HEK293 (cell line): ENCODE measurements at regions not wholly inside any gene's neighbourhood (a gene's known extent, or its start where the extent isn't known, plus 50 kb on each side); places are given as distances from the start of the nearest gene placed in this dataset.

Experiments used
- CTCF ChIA-PET: fragments of 350-600 bp; formaldehyde crosslinking; extraction: SDS; loops from one replicate; lab custom pipeline; 2021; ENCODE audit warnings: antibody characterized with exemption; lab: Yijun Ruan, JAX
- POLR2A ChIA-PET: fragments of 300-600 bp; formaldehyde crosslinking; extraction: SDS; loops from one replicate; lab custom pipeline; 2020; ENCODE audit warnings: antibody characterized with exemption, inconsistent platforms; lab: Yijun Ruan, JAX
- H3K27ac ChIP-seq: fragments of 200-500 bp; sonication (Bioruptor generic); 2 replicates; pipeline ENCODE4 v1.5.1; 2014; ENCODE audit warnings: low read depth, low read length, control low read depth, inconsistent platforms; ENCODE audit errors: extremely low read depth
- H3K36me3 ChIP-seq, 2 experiments: fragments of 200-500 bp in 1 of 2; sonication (Bioruptor generic) in 1 of 2; 1 replicate in 1 of 2; 2 replicates in 1 of 2; pipeline ENCODE4 v1.5.1; 2014 to 2017; ENCODE audit warnings: inconsistent platforms in 2 of 2, low read length in 2 of 2; ENCODE audit not compliant: control insufficient read depth in 2 of 2, insufficient read depth in 1 of 2
- H3K4me1 ChIP-seq: fragments of 200-500 bp; sonication (Bioruptor generic); 2 replicates; pipeline ENCODE4 v1.5.1; 2014; ENCODE audit warnings: mild to moderate bottlenecking, low read length, inconsistent platforms; ENCODE audit not compliant: control insufficient read depth, insufficient read depth
- H3K4me3 ChIP-seq: 2 replicates; pipeline ENCODE4 v1.5.1; 2011; ENCODE audit warnings: low read depth, mild to moderate bottlenecking, control low read depth, low read length, moderate library complexity
- H3K9me3 ChIP-seq: fragments of 200-500 bp; sonication (Bioruptor generic); 2 replicates; pipeline ENCODE4 v1.5.1; 2014; ENCODE audit warnings: low read depth, low read length, inconsistent platforms; ENCODE audit not compliant: control insufficient read depth, insufficient read depth
- CTCF ChIP-seq: fragments of 450-650 bp; formaldehyde crosslinking; IDR thresholded peaks from 2 replicates; pipeline ENCODE4 v1.5.1; 2016; ENCODE audit warnings: missing biosample characterization, missing genetic modification characterization
- GFI1B ChIP-seq: fragments of 450-650 bp; formaldehyde crosslinking; IDR thresholded peaks from 2 replicates; pipeline ENCODE4 v1.5.1; 2016; ENCODE audit warnings: missing biosample characterization, missing genetic modification characterization
- GLIS1 ChIP-seq: fragments of 450-650 bp; formaldehyde crosslinking; IDR thresholded peaks from 2 replicates; pipeline ENCODE4 v1.5.1; 2016; ENCODE audit warnings: missing biosample characterization, missing genetic modification characterization
- KLF7 ChIP-seq: fragments of 450-650 bp; formaldehyde crosslinking; IDR thresholded peaks from 2 replicates; pipeline ENCODE4 v1.5.1; 2016; ENCODE audit warnings: missing biosample characterization, missing genetic modification characterization, borderline replicate concordance
- PATZ1 ChIP-seq: fragments of 450-650 bp; formaldehyde crosslinking; IDR thresholded peaks from 2 replicates; pipeline ENCODE4 v1.5.1; 2016; ENCODE audit warnings: missing biosample characterization, missing genetic modification characterization
- PRDM10 ChIP-seq: fragments of 450-650 bp; formaldehyde crosslinking; IDR thresholded peaks from 2 replicates; pipeline ENCODE4 v1.5.1; 2016; ENCODE audit warnings: missing biosample characterization, missing genetic modification characterization
- RBAK ChIP-seq: fragments of 450-650 bp; formaldehyde crosslinking; IDR thresholded peaks from 2 replicates; pipeline ENCODE4 v1.5.1; 2016; ENCODE audit warnings: missing biosample characterization, missing genetic modification characterization
- SALL2 ChIP-seq: fragments of 450-650 bp; formaldehyde crosslinking; IDR thresholded peaks from 2 replicates; pipeline ENCODE4 v1.5.0; 2017; ENCODE audit warnings: missing biosample characterization, mild to moderate bottlenecking, missing genetic modification characterization, borderline replicate concordance
- YY1 ChIP-seq: fragments of 450-650 bp; formaldehyde crosslinking; IDR thresholded peaks from 2 replicates; pipeline ENCODE4 v1.5.1; 2018; ENCODE audit warnings: missing biosample characterization, missing genetic modification characterization
- ZBTB1 ChIP-seq: fragments of 450-650 bp; formaldehyde crosslinking; IDR thresholded peaks from 2 replicates; pipeline ENCODE4 v1.5.1; 2016; ENCODE audit warnings: missing biosample characterization, missing genetic modification characterization
- ZBTB11 ChIP-seq: fragments of 450-650 bp; formaldehyde crosslinking; conservative IDR thresholded peaks from 2 replicates; pipeline ENCODE4 v1.5.1; 2016; ENCODE audit warnings: low read depth, missing biosample characterization, missing genetic modification characterization
- ZBTB7A ChIP-seq: fragments of 450-650 bp; formaldehyde crosslinking; IDR thresholded peaks from 2 replicates; pipeline ENCODE4 v1.5.1; 2016; ENCODE audit warnings: low read depth, missing biosample characterization, missing genetic modification characterization
- ZNF16 ChIP-seq: fragments of 450-650 bp; formaldehyde crosslinking; IDR thresholded peaks from 2 replicates; pipeline ENCODE4 v1.5.1; 2016; ENCODE audit warnings: low read depth, missing biosample characterization, missing genetic modification characterization
- ZNF174 ChIP-seq: fragments of 450-650 bp; formaldehyde crosslinking; IDR thresholded peaks from 2 replicates; pipeline ENCODE4 v1.5.0; 2017; ENCODE audit warnings: missing biosample characterization, mild to moderate bottlenecking, missing genetic modification characterization
- ZNF214 ChIP-seq: fragments of 450-650 bp; formaldehyde crosslinking; IDR thresholded peaks from 2 replicates; pipeline ENCODE4 v1.5.1; 2017; ENCODE audit warnings: missing biosample characterization, mild to moderate bottlenecking, missing genetic modification characterization, borderline replicate concordance
- ZNF354C ChIP-seq: fragments of 450-650 bp; formaldehyde crosslinking; IDR thresholded peaks from 2 replicates; pipeline ENCODE4 v1.5.1; 2016; ENCODE audit warnings: missing biosample characterization, missing genetic modification characterization, low read depth, borderline replicate concordance
- ZNF398 ChIP-seq: fragments of 450-650 bp; formaldehyde crosslinking; IDR thresholded peaks from 2 replicates; pipeline ENCODE4 v1.5.1; 2017; ENCODE audit warnings: missing biosample characterization, missing genetic modification characterization
- ZNF501 ChIP-seq: fragments of 450-650 bp; formaldehyde crosslinking; IDR thresholded peaks from 2 replicates; pipeline ENCODE4 v1.5.1; 2016; ENCODE audit warnings: missing biosample characterization, missing genetic modification characterization
- ZNF560 ChIP-seq: fragments of 450-650 bp; formaldehyde crosslinking; IDR thresholded peaks from 2 replicates; pipeline ENCODE4 v1.5.1; 2017; ENCODE audit warnings: missing biosample characterization, missing genetic modification characterization, borderline replicate concordance
- ZNF561 ChIP-seq: fragments of 450-650 bp; IDR thresholded peaks from 2 replicates; pipeline ENCODE4 v1.5.1; 2018; ENCODE audit warnings: missing biosample characterization, missing genetic modification characterization, borderline replicate concordance
- ZNF629 ChIP-seq: fragments of 450-650 bp; formaldehyde crosslinking; IDR thresholded peaks from 2 replicates; pipeline ENCODE4 v1.5.1; 2017; ENCODE audit warnings: missing biosample characterization, missing genetic modification characterization
- ZSCAN16 ChIP-seq: fragments of 450-650 bp; formaldehyde crosslinking; IDR thresholded peaks from 2 replicates; pipeline ENCODE4 v1.5.1; 2016; ENCODE audit warnings: missing biosample characterization, missing genetic modification characterization

- Histone ChIP-seq H3K4me3 (no peak overlapping the region), H3K27ac (no peak overlapping the region), H3K36me3 (no peaks in the 10 kb centered on the region), H3K9me3 (no peaks in the 10 kb centered on the region), H3K4me1 (no peaks in the 10 kb centered on the region)
- ChIA-PET POLR2A (no interaction called here), CTCF (no interaction called here)
- no peak for TF ChIP-seq ZNF560 (tag by site-specific recombination)
- TF ChIP-seq ZNF629 (tag by site-specific recombination), result no peak
- no peak for TF ChIP-seq ZNF501 (tag by site-specific recombination)
- TF ChIP-seq ZNF398 (tag by site-specific recombination), result no peak
- no peak for TF ChIP-seq PRDM10 (tag by site-specific recombination)
- TF ChIP-seq ZBTB7A (tag by site-specific recombination), result no peak
- no peak for TF ChIP-seq PATZ1 (tag by site-specific recombination)
Observed at GRCh38 chr12:17928708-17929366, 161.2 kb downstream of the RERGL start.

- Histone ChIP-seq H3K36me3 (no peaks in the 10 kb centered on the region), H3K4me1 (no peaks in the 10 kb centered on the region), H3K4me3 (no peak overlapping the region), H3K27ac (no peak overlapping the region), H3K9me3 (no peaks in the 10 kb centered on the region)
- CTCF ChIA-PET, result no interaction called here
- POLR2A ChIA-PET, result no interaction called here
- TF ChIP-seq YY1 (tag by site-specific recombination) (no peak), GLIS1 (tag by site-specific recombination) (no peak), ZNF354C (no peak), ZNF214 (tag by site-specific recombination) (no peak), CTCF (no peak), ZBTB1 (tag by site-specific recombination) (no peak), ZNF561 (no peak), GFI1B (tag by site-specific recombination) (no peak), KLF7 (tag by site-specific recombination) (no peak), ZNF16 (tag by site-specific recombination) (no peak), SALL2 (tag by site-specific recombination) (no peak), ZNF174 (tag by site-specific recombination) (no peak), RBAK (no peak), ZSCAN16 (tag by site-specific recombination) (no peak), ZBTB11 (no peak)
Observed at GRCh38 chr12:17918013-17918412, 172.0 kb downstream of the RERGL start.
